GM18505 (cell line): ENCODE measurements at regions not wholly inside any gene's neighbourhood (a gene's known extent, or its start where the extent isn't known, plus 50 kb on each side); places are given as distances from the start of the nearest gene placed in this dataset.

Source experiments
- ATAC-seq: cut with Tn5 transposase; IDR thresholded peaks from one replicate; pipeline ENCODE4 v1.9.1; 2021; ENCODE audit not compliant: unreplicated experiment
- POLR2A ChIP-seq: IDR thresholded peaks from 4 replicates; pipeline ENCODE4 v1.6.1; 2011; ENCODE audit warnings: borderline replicate concordance; ENCODE audit not compliant: insufficient read depth, insufficient read length; ENCODE audit errors: extremely low read depth

- no peak for TF ChIP-seq POLR2A
- no peak for ATAC-seq
These were observed 147.3 kb upstream of the FST start for GRCh38 chr5:53333160-53333559.

GRCh38 chr5:53334431-53334941, 145.9 kb upstream of the FST start:
- no peak for TF ChIP-seq POLR2A

GRCh38 chr5:53335115-53335514, 145.3 kb upstream of the FST start:
- ATAC-seq = no peak
- no peak for TF ChIP-seq POLR2A

More at GRCh38 chr5:53334431-53334941, 145.9 kb upstream of the FST start:
- no peak for ATAC-seq

- no peak for TF ChIP-seq POLR2A
- ATAC-seq = no peak
These were observed 142.6 kb upstream of the FST start for GRCh38 chr5:53337827-53338226.

GRCh38 chr5:53338971-53339370, 141.5 kb upstream of the FST start:
- ATAC-seq = no peak
- TF ChIP-seq POLR2A = no peak

GRCh38 chr5:53339962-53340540, 140.4 kb upstream of the FST start:
- TF ChIP-seq POLR2A = no peak
- ATAC-seq = no peak

- no peak for TF ChIP-seq POLR2A
- no peak for ATAC-seq
These were observed 139.3 kb upstream of the FST start for GRCh38 chr5:53340956-53341750.

GRCh38 chr5:53342236-53342635, 138.2 kb upstream of the FST start:
- no peak for ATAC-seq
- TF ChIP-seq POLR2A = no peak

GRCh38 chr5:53343187-53343586, 137.2 kb upstream of the FST start:
- ATAC-seq = no peak
- no peak for TF ChIP-seq POLR2A

- no peak for TF ChIP-seq POLR2A
- ATAC-seq = no peak
These were observed 130.1 kb upstream of the FST start for GRCh38 chr5:53350368-53350767.

- no peak for ATAC-seq
- TF ChIP-seq POLR2A = no peak
These were observed 129.2 kb upstream of the FST start for GRCh38 chr5:53350991-53351770.

GRCh38 chr5:53355316-53355715, 125.1 kb upstream of the FST start:
- no peak for ATAC-seq
- TF ChIP-seq POLR2A = no peak

GRCh38 chr5:53355931-53356330, 124.5 kb upstream of the FST start:
- no peak for TF ChIP-seq POLR2A
- ATAC-seq = no peak
